NCI-H128 (cell line): ENCODE measurements at regions not wholly inside any gene's neighbourhood (a gene's known extent, or its start where the extent isn't known, plus 50 kb on each side); places are given as distances from the start of the nearest gene placed in this dataset.
"Not testable (repeated sequence)": the region's sequence is repeated elsewhere in the genome, so short reads cannot be mapped to it uniquely, and the experiment has no call there.

Experiments used
- DNase-seq: peaks from one replicate; lab custom pipeline; 2025; ENCODE audit not compliant: unreplicated experiment; lab: John Stamatoyannopoulos, UW

DNA sequence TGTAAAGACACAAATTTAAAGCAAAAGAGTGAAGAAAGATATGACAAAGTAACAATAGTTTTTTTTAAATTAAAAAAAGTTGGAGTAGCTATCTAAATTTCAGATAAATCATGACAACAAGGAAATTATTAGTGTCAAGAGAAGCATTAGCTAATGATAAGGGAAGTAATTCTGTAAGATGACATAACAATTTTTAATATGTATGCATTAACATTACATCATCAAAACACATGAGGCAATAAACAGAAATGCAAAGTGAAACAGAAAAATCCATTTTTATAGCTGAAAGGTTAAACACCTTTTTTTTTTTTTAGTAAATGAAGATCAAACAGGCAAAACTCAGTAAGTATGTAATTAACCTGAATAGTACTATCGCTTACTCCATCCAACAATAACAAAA, 804.9 kb upstream of the PRR20A start:
- no peak for DNase-seq

GRCh38 chr13:56338421-56338820, 802.3 kb upstream of the PRR20A start:
- no peak for DNase-seq

- no peak for DNase-seq
Measured at GRCh38 chr13:56347014-56347413, 793.7 kb upstream of the PRR20A start.

DNA sequence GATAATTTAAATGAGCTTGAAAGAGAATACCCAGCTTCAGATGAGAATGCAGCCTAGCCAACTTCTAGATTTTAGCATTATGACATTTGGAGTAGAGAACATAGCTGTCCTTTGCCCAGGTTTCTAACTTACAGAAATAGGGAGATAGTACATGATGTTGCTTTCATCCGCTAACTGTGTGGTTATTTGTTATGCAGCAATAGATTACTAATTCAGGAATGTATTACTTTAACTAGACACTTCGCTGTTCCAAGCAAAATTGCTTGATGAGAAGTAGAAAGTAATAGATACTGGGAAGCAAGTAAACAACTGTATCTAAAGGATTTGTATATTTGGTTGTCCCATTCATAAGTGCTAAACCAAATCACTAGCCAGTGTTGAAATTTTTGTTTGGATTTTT, 790.9 kb upstream of the PRR20A start:
- no peak for DNase-seq

DNA sequence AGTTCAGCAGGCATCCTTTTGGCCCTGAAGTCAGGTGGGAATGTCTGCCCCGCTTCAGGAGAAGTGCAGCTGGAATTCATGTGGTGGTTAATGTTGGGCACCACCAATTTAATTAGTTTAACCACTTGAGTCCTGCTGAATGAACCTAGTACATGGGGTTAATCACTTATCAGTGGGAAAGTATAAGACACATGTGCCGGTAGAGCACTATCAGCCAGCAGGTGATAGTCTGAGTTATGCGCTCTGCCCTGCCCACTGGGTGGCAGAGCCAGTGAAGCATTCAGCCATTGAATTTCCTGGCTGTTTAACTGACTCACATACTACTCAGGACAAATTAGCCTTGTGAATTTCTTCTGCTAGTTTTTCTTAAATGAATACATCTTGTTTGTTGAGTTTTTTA, 789.7 kb upstream of the PRR20A start:
- peak; percentile 35 for DNase-seq

DNA sequence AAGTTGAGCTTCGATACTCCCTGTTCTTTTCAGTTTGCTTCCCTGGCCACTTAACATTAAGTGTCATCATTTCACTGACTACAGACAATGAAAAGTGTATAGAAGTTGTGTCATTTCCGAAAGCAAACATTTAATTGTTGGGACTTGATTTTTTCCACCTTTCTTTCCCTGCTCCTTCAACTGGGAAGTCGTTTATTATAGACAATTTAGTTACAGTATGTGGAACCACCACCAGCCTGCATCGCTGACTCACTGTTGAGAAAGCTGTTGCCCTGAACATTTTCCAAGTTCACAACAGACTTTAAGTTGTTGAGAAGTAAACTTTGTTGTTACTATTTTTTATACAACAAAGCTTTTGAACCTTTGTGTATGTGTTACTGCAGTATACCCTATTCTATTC, 788.4 kb upstream of the PRR20A start:
- no peak for DNase-seq

GRCh38 chr13:56352901-56353300, 787.8 kb upstream of the PRR20A start:
- DNase-seq: no peak

DNA sequence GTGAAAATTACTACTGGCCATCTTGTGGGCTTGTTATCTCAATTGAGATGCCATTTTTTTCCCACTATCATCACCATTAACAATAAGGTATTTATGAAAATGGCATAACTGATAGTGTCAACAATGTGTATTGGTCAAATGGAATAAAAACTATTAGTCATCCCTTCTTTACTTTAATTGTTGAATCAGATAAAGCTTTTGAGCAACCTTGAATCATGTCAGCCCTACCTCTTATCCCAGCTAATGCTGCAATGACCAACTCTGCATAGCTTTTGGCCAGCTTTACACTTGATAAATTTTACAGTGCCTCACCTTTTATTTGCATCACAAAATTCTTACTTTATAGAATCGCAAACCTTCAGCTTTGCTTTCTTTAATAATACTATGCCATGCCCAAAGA, 784.0 kb upstream of the PRR20A start:
- DNase-seq: no peak

DNA sequence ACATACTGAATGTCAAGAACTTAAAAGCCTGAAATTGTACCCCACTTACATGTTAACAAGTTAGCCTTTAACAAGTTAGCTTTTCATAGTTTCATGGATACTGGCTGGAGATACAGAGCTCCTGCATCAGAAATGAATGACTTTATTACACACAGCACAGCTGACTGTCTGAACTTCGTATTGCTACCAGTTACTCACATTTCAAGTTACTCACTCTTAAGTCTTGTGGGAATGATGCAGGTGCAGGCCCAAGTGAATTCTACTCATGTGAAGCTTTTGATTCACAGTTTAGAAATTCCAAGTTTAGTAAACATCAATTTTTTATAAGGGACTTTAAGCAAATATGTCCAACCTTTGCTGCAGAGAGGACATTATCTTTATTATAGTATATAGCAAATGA, 762.2 kb upstream of the PRR20A start:
- DNase-seq: no peak

DNA sequence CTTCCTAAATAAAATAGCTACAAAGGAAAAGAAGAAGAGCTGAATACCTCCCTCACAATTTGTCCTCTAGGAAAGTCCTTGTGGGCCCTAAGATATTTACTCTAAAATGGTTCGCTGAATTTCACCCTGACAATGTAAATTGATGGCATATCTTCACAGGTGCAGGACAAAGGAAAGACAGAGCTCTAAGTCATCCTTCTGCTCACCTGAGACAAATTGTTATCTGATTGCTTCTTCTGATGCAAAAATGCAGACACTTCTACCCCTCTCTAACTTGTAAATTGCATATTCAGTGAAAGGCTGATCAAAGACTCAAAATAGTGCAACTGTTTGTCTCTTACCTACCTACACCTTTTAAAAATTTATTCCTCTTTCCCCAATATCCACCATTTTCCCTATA, 747.2 kb upstream of the PRR20A start:
- DNase-seq: no peak

DNA sequence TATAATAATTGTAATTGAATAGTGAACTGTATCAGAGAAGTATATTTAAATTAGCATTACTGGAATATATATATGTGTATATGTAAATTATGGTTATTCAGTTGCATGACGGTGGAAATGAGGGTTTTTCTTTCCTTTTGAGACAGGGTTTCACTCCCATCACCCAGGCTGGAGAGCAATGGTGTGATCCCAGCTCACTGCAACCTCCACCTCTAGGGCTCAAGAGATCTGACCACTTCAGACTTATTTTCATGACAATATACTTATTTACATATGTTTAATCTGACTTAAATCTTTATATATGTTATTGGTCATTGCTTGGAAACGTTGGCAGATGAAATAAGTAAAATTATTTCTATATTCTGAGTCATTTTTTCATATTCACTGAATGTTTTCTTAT, 744.4 kb upstream of the PRR20A start:
- DNase-seq: no peak

GRCh38 chr13:56400774-56401173, 739.9 kb upstream of the PRR20A start:
- no peak for DNase-seq

DNA sequence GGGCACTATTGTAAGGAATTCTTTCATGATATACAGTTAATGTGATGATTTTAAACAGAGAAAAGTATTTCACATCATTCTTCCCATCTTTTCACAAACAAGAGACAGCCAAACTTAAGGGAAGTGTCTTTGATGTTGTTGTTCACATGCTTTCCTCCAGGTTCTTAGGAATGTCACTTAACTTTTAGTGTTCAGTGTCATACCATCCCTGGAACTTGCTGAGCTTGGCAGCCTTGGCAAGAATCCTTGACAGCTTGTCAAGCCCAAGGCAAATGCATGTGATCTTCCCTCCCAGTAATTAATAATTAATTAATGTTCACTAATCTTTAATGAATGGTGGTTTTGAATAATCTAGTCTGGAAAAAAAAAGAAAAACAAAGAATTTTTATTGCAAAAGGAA, 727.9 kb upstream of the PRR20A start:
- no peak for DNase-seq

DNA sequence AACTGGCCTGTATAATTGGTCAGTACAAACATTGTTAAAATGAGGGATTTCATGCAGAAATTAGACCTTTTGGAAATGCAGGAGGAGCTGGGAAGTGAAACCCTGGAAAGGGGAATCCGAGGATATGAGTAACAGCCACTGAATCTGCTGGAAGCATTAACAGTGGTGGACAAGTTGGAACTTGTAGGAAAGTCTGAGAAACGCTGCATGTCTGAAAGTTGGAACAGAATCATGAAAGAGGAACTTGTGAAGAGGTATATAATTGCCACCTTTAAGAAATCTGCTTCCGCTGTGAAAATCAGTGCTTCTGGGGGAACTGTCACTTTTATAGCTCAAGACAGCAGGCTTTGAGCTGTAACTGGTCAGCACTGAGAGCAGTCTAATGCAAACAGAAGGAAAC, 716.5 kb upstream of the PRR20A start:
- no peak for DNase-seq

DNA sequence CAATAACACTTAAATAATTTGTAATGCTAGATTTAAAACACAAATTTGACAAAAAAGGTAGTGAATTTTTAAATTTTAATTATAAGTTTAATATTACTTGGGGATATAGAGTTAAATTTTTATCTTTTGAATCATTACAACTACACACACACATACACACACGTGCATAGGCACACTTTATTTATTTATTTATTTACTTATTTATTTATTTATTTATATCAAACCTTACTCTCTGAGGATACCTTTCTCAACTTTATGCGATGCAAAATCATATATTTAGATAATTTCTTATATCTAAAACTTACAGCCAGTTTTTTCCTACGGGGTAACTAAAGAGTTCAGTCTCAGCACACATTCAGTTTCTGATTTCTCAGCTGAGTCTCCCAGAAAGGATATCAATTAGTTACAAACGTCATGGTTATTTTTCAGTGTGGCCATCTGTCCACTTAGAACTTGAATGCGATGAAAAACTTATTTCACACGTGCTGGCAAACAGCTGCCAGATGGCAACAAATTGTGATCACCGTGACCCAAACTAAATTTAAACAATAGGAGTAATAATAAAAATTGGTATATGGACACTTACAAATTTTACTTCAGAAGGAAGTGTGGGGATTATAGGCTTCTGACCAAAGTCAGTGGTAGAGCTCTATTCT, 683.1 kb upstream of the PRR20A start:
- DNase-seq: no peak

- DNase-seq: no peak
Measured at GRCh38 chr13:56459286-56459685, 681.4 kb upstream of the PRR20A start.

DNA sequence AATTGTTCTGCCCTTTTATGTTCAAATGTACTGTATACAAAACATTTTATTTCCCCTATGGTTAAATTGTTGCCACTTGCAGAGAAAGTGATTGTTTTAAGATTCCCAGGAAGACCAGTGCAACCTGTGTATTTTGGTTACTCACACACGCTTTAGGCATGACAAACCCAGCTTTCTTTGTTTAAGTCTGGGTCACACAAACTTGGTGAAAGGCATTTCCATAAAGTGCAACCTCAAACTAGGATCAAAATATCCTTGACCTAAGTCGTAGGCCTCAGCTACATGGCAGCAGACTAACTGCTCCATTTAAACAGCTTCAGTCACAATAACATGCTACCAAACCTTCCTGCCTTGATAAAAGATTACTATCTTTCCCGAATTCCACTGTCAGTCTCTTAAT, 639.0 kb upstream of the PRR20A start:
- DNase-seq: no peak

GRCh38 chr13:56510836-56511235, 629.9 kb upstream of the PRR20A start:
- DNase-seq: no peak

- not testable (repeated sequence) for DNase-seq
Measured at GRCh38 chr13:56512336-56512735, 628.4 kb upstream of the PRR20A start.

- no peak for DNase-seq
Measured at GRCh38 chr13:56515441-56515840, 625.3 kb upstream of the PRR20A start.

GRCh38 chr13:56528040-56528790, 612.5 kb upstream of the PRR20A start:
- DNase-seq: peak; percentile 66

DNA sequence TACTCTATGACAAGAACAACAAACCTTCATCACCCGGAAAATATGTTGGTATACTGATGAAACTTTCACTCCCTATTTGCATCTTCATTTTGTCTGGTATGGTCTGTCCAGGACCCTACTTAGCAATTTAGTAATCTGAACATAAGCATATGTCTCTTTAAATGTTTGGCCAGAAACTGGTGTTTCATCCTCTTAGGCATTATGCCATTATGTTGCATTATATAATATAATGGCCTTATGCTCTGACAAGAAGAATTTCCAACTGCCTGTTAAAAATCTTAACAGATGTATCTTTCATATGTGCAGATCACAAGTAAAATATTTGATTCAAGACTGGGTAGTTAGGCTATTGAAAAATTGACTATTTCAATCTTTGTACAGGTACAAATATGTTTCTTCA, 610.6 kb upstream of the PRR20A start:
- no peak for DNase-seq

DNA sequence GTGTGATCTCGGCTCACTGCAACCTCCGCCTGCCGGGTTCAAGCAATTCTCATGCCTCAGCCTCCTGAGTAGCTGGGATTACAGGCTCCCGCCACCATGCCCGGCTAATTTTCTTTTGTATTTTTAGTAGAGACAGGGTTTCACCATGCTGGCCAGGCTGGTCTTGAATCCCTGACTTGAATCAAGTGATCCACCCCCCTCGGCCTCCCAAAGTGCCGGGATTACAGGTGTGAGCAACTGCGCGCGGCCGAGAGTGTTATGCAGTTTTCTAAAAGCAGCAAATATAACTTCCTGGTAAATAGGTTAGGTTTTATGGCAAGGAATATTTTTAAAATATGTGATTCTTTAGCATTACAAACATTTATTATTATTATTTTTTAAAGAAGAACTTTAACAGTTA, 592.8 kb upstream of the PRR20A start:
- DNase-seq: not testable (repeated sequence)
